Activated T-cell treated with anti-CD3 and anti-CD28 coated beads, Interleukin-2, amount 50 U/mL, for 4 hours (primary cell): ENCODE measurements at regions not wholly inside any gene's neighbourhood (a gene's known extent, or its start where the extent isn't known, plus 50 kb on each side); places are given as distances from the start of the nearest gene placed in this dataset.
"Not testable (repeated sequence)": the region's sequence is repeated elsewhere in the genome, so short reads cannot be mapped to it uniquely, and the experiment has no call there.

Source experiments
- ATAC-seq, 2 donors: fragments of 200-7000 bp; cut with Tn5 transposase; one replicate each; pipeline ENCODE4 v1.10.0; 2021
- DNase-seq: peaks from one replicate; pipeline ENCODE4 v3.0.0-alpha.2; 2020
- H3K27me3 Mint-ChIP-seq: one replicate; pipeline ENCODE4 v1.8.0; 2021; ENCODE audit warnings: low read depth, mixed read lengths
- H3K36me3 Mint-ChIP-seq: one replicate; pipeline ENCODE4 v1.8.0; 2022; ENCODE audit warnings: mixed read lengths; ENCODE audit not compliant: insufficient read depth
- H3K4me1 Mint-ChIP-seq: one replicate; pipeline ENCODE4 v1.8.0; 2021; ENCODE audit warnings: low read depth, mixed read lengths
- H3K4me3 Mint-ChIP-seq: one replicate; pipeline ENCODE4 v1.8.0; 2021; ENCODE audit warnings: mild to moderate bottlenecking, moderate library complexity, mixed read lengths
- H3K9me3 Mint-ChIP-seq: one replicate; pipeline ENCODE4 v1.8.0; 2021; ENCODE audit warnings: mixed read lengths

DNA sequence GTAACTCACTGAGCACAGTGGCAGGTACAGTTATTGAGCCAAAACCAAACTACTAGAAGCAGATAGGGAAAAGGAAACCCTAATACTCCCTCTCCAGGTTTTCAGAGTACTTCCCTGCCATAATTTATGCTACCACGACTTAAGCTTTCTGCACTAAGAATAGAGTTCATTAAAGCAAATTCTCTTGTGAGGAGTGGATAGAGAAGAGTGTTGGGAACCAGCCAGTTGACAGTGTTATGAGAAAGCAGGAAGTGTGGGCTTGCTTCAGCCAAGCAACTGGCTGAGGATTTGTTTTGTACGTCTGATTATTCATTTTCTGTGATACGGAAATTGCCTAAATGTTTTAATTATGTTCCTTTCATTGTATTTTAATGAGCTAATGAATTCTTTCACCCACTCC, 280.5 kb downstream of the KIF20B start:
- ATAC-seq (no peak), DNase-seq (no peak)
- H3K36me3 Mint-ChIP-seq: no peaks in the 10 kb centered on the region
- no peak overlapping the region for H3K4me3 Mint-ChIP-seq
- H3K27me3 Mint-ChIP-seq: peaks cover 7% of the 10 kb centered on the region
- H3K9me3 Mint-ChIP-seq: no peaks in the 10 kb centered on the region
- no peaks in the 10 kb centered on the region for H3K4me1 Mint-ChIP-seq

DNA sequence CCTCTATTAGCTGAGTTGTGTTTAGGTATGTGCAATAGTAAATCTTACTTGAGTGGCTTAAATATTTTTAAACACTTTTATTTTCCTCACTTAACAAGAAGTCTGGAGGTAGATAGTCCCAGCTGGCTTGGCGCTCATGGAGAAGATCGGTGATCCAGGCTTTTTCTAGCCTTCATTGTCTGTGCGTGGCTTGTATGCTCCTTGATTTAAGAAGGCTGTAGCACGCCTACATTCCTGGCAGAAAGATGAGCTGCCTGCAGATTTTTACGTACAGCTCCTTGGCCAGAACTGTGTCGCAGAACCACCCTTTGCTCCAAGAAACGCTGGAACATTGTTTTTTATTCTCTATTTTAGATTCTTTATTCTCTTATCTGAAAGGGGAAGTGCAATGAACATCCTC, 284.1 kb downstream of the KIF20B start:
- Mint-ChIP-seq H3K4me1 (no peaks in the 10 kb centered on the region), H3K27me3 (peaks cover 7% of the 10 kb centered on the region), H3K36me3 (no peaks in the 10 kb centered on the region), H3K4me3 (no peak overlapping the region), H3K9me3 (no peaks in the 10 kb centered on the region)
- ATAC-seq: no peak
- no peak for DNase-seq

- H3K9me3 Mint-ChIP-seq, DNase-seq, H3K4me3 Mint-ChIP-seq, H3K4me1 Mint-ChIP-seq, H3K36me3 Mint-ChIP-seq, H3K27me3 Mint-ChIP-seq, ATAC-seq: not testable (repeated sequence)
Measured at GRCh38 chr10:89988361-89988760, 287.0 kb downstream of the KIF20B start.

DNA sequence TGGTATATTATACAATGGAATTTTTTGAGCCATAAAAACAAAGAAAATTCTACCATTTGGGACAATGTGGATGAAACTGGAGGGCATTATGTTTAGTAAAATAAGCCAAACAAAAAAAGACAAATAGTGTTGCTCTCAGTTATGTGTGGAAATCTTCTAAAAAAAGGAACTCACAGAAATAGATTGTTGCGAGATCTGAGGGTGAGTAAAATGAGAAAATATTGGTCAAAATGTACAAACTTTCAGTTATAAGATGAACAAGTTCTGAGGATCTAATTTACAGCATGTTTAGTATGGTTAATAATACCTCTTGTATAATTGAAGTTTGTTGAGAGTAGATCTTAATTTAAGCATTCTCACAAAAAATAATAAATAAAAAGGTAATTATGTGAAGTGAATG, 291.2 kb downstream of the KIF20B start:
- Mint-ChIP-seq H3K4me1 (no peaks in the 10 kb centered on the region), H3K4me3 (no peak overlapping the region), H3K36me3 (no peaks in the 10 kb centered on the region), H3K9me3 (peaks cover 4% of the 10 kb centered on the region), H3K27me3 (no peaks in the 10 kb centered on the region)
- ATAC-seq (no peak), DNase-seq (no peak)

DNA sequence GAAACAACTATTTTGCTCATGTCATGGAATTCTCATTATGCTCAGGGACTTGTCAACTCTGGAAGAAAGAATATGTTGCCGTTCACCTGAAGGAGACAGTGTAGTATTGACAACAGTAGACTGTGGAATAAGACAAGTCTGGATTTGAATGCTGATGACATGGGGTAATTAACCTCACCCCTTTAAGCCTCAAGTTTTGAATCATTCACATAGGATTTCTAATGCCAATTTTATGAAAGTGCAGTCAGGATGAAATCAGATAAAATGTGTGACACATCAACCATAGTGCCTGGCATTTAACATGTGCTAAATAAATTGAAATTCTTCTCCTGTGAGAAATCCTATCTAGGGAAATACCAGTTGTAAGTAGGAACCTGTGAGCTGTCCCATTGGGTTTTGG, 305.8 kb downstream of the KIF20B start:
- H3K4me3 Mint-ChIP-seq: no peak overlapping the region
- H3K4me1 Mint-ChIP-seq: no peaks in the 10 kb centered on the region
- no peaks in the 10 kb centered on the region for H3K36me3 Mint-ChIP-seq
- DNase-seq (no peak), ATAC-seq (no peak)
- H3K9me3 Mint-ChIP-seq: no peaks in the 10 kb centered on the region
- no peaks in the 10 kb centered on the region for H3K27me3 Mint-ChIP-seq

DNA sequence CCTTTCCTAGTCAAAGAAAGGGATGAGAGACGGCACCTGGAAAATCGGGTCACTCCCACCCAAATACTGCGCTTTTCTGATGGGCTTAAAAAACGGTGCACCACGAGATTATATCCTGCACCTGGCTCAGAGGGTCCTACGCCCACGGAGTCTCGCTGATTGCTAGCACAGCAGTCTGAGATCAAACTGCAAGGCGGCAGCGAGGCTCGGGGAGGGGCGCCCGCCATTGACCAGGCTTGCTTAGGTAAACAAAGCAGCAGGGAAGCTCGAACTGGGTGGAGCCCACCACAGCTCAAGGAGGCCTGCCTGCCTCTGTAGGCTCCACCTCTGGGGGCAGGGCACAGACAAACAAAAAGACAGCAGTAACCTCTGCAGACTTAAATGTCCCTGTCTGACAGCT, 309.9 kb downstream of the KIF20B start:
- not testable (repeated sequence) for H3K4me1 Mint-ChIP-seq, DNase-seq, ATAC-seq, H3K27me3 Mint-ChIP-seq, H3K4me3 Mint-ChIP-seq, H3K9me3 Mint-ChIP-seq, H3K36me3 Mint-ChIP-seq

GRCh38 chr10:90018819-90019218, 317.4 kb downstream of the KIF20B start:
- H3K4me1 Mint-ChIP-seq: no peaks in the 10 kb centered on the region
- no peak overlapping the region for H3K4me3 Mint-ChIP-seq
- no peaks in the 10 kb centered on the region for H3K36me3 Mint-ChIP-seq
- ATAC-seq: no peak
- DNase-seq: no peak
- H3K27me3 Mint-ChIP-seq: no peaks in the 10 kb centered on the region
- peaks cover 3% of the 10 kb centered on the region for H3K9me3 Mint-ChIP-seq

- Mint-ChIP-seq H3K4me3 (no peak overlapping the region), H3K9me3 (peaks cover 3% of the 10 kb centered on the region), H3K4me1 (no peaks in the 10 kb centered on the region), H3K27me3 (peaks cover 3% of the 10 kb centered on the region), H3K36me3 (no peaks in the 10 kb centered on the region)
- ATAC-seq: no peak
- no peak for DNase-seq
Measured at GRCh38 chr10:90020506-90020905, 319.1 kb downstream of the KIF20B start.

GRCh38 chr10:90023950-90024349, 322.6 kb downstream of the KIF20B start:
- peaks cover 3% of the 10 kb centered on the region for H3K27me3 Mint-ChIP-seq
- H3K9me3 Mint-ChIP-seq: no peaks in the 10 kb centered on the region

GRCh38 chr10:90028312-90028711, 326.9 kb downstream of the KIF20B start:
- H3K4me3 Mint-ChIP-seq: no peak overlapping the region
- H3K9me3 Mint-ChIP-seq: no peaks in the 10 kb centered on the region
- H3K27me3 Mint-ChIP-seq: peaks cover 3% of the 10 kb centered on the region
- no peaks in the 10 kb centered on the region for H3K36me3 Mint-ChIP-seq
- ATAC-seq (no peak), DNase-seq (no peak)
- no peaks in the 10 kb centered on the region for H3K4me1 Mint-ChIP-seq

More at GRCh38 chr10:90023950-90024349, 322.6 kb downstream of the KIF20B start:
- no peak overlapping the region for H3K4me3 Mint-ChIP-seq
- no peaks in the 10 kb centered on the region for H3K4me1 Mint-ChIP-seq
- ATAC-seq: no peak
- no peaks in the 10 kb centered on the region for H3K36me3 Mint-ChIP-seq
- no peak for DNase-seq

DNA sequence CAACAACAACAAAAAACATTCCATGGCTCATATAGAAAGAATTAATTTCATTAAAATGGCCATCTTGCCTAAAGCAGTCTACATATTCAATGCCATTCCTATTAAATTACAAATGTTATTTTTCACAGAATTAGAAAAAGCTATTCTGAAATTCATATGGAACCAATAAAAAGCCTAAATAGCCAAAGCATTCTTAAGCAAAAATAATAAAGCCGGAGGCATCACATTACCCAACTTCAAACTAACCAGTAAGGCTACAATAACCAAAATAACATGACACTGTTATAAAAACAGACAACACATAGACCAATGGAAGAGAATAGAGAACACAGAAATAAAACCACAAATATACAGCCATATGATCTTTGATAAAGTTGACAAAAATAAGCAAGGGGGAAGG, 330.4 kb downstream of the KIF20B start:
- H3K27me3 Mint-ChIP-seq: no peaks in the 10 kb centered on the region
- no peak overlapping the region for H3K4me3 Mint-ChIP-seq
- ATAC-seq (no peak), DNase-seq (no peak)
- no peaks in the 10 kb centered on the region for H3K36me3 Mint-ChIP-seq
- no peaks in the 10 kb centered on the region for H3K4me1 Mint-ChIP-seq
- H3K9me3 Mint-ChIP-seq: no peaks in the 10 kb centered on the region

DNA sequence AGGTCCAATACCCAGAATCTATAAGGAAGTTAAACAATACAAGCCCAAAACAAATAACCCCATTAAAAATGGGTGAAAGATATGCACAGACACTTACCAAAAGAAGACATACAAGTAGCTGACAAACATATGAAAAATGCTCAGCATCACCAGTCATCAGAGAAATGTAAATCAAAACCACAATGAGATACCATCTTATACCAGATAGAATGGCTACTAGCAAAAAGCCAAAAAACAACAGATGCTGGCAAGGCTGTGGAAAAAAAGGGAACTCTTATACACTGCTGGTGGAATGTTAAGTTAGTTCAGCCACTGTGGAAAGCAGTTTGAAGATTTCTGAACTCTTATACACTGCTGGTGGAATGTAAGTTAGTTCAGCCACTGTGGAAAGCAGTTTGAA, 331.1 kb downstream of the KIF20B start:
- Mint-ChIP-seq H3K36me3 (no peaks in the 10 kb centered on the region), H3K9me3 (no peaks in the 10 kb centered on the region), H3K4me1 (no peaks in the 10 kb centered on the region), H3K27me3 (no peaks in the 10 kb centered on the region), H3K4me3 (no peak overlapping the region)
- DNase-seq: no peak
- no peak for ATAC-seq

- H3K36me3 Mint-ChIP-seq, DNase-seq, H3K4me1 Mint-ChIP-seq, H3K9me3 Mint-ChIP-seq, H3K4me3 Mint-ChIP-seq, H3K27me3 Mint-ChIP-seq, ATAC-seq: not testable (repeated sequence)
Measured at GRCh38 chr10:90034862-90035261, 333.5 kb downstream of the KIF20B start.

DNA sequence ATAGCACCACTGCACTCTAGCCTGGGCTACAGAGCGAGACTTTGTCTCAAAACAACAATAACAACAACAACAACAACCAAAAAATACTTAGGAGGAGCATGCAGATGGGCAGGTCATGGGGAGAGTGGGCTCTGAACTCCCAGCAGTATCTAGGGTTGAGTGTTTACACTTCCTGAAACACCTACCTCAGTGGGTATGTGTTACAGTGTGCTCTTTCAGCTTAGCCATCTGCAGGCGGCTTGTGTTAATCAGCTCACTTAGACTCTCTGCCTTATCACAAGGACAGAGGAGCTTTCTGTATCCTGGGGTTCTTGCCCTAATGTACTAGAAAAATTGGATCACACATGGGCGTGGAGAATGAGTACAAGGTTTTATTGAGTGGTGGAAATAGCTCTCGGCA, 340.2 kb downstream of the KIF20B start:
- H3K4me1 Mint-ChIP-seq: no peaks in the 10 kb centered on the region

DNA sequence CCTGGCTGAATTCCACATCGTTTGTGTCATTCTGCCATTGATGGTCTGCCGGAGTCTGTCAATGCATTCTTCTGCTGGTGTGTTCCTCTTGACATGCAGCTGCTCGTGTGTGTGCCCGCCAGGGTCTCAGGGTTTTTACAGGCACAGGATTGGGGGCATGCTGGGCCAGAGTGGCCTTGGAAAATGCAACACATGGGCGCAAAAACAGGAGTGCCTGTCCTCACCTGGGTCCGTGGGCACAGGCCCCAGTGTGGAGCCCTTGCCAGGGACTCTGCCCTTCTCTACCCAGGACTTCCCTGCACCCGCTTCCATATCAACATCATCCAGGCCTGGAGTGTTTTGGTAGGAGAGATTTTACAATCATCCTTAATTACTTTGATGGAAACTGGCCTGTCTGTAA, 340.7 kb downstream of the KIF20B start:
- Mint-ChIP-seq H3K27me3 (no peaks in the 10 kb centered on the region), H3K36me3 (no peaks in the 10 kb centered on the region), H3K9me3 (no peaks in the 10 kb centered on the region), H3K4me1 (no peaks in the 10 kb centered on the region), H3K4me3 (no peak overlapping the region)
- DNase-seq: no peak
- no peak for ATAC-seq

More for the DNA sequence above, 340.2 kb downstream of the KIF20B start:
- no peak overlapping the region for H3K4me3 Mint-ChIP-seq
- ATAC-seq (no peak), DNase-seq (no peak)
- H3K9me3 Mint-ChIP-seq: no peaks in the 10 kb centered on the region
- H3K36me3 Mint-ChIP-seq: no peaks in the 10 kb centered on the region
- H3K27me3 Mint-ChIP-seq: no peaks in the 10 kb centered on the region

DNA sequence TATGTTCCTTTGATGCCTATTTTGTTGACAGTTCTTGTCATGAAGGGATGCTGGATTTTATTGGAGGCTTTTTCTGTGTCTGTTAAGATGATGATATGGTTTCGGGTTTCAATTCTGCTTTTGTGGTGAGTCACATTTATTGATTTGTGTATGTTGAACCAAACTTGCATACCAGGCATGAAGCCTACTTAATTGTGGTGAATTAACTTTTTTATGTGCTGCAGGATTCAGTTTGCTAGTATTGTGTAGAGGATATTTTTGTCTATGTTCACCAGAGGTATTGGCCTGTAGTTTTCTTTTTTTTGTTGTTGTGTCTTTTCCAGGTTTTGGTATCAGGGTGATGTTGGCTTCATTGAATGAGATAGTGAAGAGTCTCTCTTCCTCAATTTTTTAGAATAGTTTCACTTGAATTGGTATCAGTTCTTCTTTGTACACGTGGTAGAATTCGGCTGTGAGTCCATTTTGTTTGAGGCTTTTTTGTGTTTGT, 345.9 kb downstream of the KIF20B start:
- Mint-ChIP-seq H3K36me3 (no peaks in the 10 kb centered on the region), H3K27me3 (peaks cover 3% of the 10 kb centered on the region), H3K9me3 (peaks cover 4% of the 10 kb centered on the region), H3K4me3 (no peak overlapping the region), H3K4me1 (no peaks in the 10 kb centered on the region)
- no peak for DNase-seq
- ATAC-seq: no peak
